GM18517 (cell line): ENCODE measurements at regions not wholly inside any gene's neighbourhood (a gene's known extent, or its start where the extent isn't known, plus 50 kb on each side); places are given as distances from the start of the nearest gene placed in this dataset.

Source experiments
- ATAC-seq: cut with Tn5 transposase; IDR thresholded peaks from one replicate; pipeline ENCODE4 v1.9.1; 2021; ENCODE audit warnings: mild to moderate bottlenecking, moderate library complexity; ENCODE audit not compliant: unreplicated experiment

DNA sequence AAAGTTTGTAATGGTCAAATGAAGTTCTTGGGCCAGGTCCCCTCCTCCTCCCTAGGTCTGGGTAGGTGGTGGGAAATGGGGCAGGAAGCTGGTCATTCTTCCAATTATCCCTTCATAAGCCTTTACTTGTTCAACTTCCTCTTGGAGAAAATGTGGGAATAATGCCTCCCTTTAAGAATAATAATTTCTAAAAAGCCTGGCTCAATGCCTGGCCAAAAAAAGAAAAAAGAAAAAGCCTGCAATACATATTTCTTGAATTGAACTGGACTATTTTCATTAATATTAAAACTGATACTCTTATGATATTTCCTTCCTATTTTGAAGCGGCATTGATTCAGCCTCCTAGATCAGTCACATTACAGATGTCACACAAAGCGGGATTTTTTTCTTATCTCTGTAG, 600.9 kb downstream of the CCDC171 start:
- ATAC-seq: no peak

DNA sequence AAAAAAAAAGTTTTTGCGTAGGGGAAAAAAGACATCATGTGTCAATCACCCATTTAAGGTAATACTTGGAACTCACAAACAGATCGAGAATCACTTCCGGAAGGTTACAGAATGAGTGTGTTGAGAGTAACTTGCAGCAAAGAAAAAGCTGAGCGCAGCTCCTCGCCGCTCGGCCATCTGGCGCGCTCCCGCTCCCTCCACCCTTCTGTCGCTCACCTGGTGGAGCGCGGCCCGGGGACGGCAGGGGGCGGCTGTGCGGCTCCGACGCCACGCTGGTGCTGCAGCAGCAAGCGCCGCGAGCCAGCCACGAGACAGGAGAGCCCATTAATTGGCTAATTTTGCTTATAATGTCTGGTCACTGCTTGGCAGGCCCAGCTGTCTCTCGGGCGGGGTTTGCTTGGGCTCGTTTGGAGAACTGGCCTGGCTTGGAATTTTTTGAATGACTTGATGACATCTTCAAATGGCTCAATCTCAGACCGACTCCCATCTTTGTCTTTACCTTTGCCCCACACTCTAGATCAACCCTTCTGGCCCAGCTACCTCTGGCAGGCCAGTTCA, 601.8 kb downstream of the CCDC171 start:
- ATAC-seq: no peak

DNA sequence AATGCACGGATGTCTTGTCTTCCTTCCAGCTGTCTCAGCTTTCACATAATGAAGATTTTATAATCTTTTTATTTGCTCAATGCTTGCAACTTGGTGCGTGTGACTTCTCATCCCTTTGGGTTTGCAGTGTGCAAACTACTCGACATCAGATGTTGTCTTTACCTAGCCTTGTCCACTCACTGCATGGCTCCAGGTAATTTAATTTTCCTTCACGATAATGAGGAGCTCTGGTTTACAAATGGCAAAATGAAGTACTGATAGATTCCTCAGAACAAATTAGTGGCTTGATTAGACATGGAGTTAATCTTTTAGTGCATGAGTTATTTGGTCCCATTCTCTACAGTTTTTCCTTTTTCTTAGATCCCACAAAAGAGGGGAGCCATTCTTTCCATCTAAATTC, 603.0 kb downstream of the CCDC171 start:
- ATAC-seq: no peak

DNA sequence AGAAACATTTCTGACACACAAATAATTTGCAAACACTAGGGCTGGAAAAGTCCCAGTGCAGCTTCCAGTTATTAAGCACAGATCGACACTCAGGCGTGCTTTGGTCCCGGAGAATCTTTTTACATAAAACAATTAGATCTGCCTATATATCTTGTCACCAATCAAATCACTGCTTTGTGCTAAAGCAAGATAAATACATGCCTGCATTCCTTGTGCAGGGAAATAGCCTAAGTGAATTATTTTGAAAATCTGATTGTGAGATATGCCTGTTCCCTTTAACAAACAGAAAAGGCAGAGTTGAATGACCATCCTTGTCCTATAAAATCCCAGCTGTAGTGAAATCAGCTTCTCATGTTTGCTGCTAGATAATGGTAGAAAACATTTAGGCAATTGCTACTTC, 604.4 kb downstream of the CCDC171 start:
- ATAC-seq: no peak

DNA sequence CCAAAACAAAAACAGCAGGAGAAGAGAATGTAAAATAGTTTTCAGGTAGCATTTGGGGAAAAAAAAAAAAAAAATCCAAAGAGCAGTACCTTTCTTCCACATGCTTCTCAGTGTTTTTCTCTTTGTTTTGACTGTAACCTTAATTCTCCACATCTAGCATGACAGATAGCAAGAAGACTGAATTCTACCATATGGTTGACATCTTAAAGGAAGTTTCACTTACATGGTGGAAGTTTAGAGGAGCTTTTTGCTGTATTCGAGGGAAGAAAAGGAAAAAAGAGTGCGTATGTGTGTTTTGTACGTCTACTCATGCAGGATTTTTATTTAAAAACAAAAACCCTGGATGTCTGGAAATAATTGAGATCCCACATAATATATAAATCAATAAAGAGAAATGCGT, 604.8 kb downstream of the CCDC171 start:
- no peak for ATAC-seq

DNA sequence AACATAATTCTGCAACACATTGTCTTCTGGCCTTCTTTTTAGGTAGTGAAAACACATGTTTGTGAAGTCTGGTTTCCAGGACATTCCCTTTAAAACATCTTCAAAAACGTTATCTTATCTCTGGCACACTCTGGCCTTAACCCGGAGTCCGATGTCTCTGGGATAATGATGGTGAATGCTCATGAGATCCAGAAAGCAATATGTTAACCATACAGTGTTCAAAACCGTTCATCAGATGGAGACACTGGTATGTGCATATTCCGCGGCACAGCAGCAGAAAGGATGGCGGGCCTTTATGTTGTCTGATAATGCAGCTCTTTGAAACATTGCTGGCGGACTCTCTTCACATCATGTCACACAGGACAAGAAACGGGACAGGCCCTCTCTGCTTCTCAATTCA, 605.2 kb downstream of the CCDC171 start:
- ATAC-seq: no peak

DNA sequence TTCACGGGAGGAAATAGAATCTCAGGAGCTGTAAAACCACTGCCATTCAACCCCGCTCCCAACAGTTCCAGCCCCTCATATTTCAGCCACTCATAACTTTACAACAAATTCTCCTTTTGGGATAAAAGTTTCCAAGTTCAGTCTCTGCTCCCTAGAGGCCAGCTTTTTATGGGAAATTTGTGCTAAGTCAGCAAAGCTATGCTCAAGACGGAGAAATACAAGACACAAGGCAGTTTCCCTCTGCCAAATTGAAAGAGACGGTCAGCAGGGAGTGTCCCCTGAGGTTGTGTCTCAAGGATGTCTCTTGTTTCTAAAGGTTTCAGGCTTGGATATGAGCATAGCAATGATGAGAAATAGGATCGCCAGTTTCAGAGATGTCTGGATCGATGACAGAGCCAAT, 608.6 kb downstream of the CCDC171 start:
- ATAC-seq: no peak

DNA sequence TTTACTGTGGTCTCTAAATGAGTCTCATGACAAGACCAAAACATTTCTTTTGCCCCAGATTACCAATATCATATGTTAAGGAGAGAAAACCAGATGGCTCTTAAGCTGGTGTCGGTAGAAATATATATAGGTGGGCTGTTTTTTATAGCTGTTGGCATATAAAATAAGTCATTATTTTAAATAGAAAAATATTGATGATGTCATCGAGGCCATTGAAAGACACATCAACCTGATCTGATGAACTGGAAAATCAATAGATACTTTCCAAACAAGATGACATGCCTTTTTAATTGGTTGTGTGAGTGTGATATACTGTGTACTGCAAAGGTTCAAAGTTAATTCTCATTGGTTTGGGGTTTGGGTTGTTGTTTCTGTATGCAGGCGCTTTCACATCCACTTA, 617.3 kb downstream of the CCDC171 start:
- no peak for ATAC-seq

DNA sequence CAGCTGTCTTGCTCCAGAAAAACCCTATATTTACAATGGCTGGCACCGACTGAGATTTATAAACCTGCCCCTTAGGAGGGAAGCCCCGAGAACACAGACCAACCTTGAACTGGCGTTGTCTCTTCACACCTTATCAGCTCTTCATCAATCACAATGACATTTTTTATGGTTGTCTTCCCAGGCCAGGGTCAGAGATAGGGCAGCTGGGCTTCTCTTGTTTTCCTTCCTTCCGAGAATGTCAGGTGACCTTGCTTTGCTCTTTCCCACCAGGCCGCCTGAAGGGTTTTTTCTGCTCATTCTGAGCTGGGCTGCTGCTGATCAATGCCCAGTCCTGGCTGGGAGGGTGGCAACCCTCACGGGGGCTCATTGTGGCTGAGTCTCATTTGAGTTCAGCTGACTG, 619.1 kb downstream of the CCDC171 start:
- ATAC-seq: no peak

DNA sequence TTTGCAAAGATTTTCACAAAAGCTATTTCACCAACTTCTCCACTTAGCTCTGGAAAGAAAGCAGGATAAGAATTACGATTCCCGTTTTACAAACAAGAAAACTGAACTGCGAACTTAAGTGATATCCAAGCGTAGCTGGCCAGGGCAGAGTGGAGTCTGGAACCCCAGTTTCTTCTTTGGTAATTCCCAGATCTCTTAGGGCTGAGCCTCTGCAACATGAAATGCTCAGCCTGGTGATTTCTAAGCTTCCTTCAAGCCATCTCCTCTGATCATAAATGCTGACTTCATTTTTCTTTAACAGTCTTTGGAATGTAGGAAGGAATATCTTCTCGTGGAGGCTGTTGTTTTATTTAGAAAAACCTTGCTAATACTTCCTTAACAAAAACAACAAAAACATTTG, 620.0 kb downstream of the CCDC171 start:
- ATAC-seq: no peak

DNA sequence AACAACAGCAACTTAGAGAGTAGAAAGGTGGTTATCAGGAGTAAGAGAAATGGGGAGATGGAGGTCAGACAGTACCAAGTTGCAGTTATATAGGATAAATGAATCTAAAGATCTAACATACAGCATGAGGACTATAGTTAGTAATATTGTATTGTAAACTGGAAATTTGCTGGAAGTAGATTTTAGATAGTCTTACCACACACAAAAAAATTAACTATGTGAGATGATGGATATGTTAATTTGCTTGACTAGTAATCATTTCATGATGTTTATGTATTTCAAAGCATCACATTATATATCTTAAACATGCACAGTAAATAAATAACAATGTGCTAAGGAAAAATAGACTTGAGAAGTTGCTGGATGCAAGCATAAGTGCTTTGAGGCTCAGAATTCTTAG, 622.1 kb downstream of the CCDC171 start:
- ATAC-seq: no peak

DNA sequence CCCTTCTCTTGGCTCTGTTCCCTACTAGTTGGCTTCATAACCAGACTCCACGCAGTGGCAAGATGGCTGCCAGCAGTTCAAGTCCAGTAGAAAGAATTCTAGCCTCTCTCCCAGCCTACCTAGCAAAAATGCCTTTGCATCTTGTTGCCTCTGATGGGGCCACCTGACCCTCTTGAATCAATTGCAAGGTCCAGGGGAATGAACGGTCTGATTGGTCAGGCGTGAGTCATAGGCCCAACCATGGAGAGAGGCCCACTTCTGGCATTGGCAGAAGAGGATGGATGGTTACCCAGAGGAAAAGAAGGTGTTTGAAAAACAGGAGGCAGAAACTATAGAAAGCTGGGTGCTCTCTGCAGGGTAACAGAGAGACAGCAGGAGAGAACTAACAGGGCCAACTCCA, 622.6 kb downstream of the CCDC171 start:
- no peak for ATAC-seq

DNA sequence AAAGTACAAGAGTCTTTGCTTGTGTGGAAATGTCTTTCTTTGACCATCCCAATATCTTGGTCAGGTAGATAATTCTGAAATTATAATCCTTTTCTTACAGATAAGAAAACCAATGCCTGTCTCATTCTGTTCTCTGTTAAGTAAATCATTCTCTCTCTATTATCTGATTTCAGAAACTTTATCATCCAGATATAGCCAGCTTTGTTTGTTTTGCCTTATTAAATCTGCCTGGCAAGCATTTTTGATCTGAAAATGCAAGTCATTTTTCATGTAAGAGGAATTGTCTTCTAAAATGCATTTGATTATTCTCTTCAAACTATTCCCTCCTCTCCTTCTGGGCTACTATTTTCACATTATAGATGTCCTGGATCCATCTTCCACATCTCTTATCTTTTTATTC, 625.5 kb downstream of the CCDC171 start:
- no peak for ATAC-seq

DNA sequence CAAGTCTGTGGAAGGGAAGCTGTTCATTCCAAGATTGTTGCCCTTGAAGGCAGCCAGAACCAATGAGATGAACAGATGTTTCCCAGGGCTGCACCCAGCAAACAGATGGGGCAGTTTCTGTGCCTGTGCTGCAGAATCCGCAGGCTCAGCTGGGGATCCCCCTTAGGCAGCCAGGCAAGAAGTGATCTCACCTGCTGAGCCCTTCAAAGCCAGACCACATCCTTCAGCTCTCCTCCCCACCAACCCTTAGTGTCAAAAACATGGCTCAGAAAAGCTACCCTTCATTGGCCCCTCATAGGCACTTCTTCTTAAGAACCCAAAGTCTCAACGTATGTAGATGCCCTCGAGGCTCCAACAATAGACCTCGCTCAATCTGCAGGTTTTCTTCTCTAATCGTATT, 626.7 kb downstream of the CCDC171 start:
- ATAC-seq: no peak

DNA sequence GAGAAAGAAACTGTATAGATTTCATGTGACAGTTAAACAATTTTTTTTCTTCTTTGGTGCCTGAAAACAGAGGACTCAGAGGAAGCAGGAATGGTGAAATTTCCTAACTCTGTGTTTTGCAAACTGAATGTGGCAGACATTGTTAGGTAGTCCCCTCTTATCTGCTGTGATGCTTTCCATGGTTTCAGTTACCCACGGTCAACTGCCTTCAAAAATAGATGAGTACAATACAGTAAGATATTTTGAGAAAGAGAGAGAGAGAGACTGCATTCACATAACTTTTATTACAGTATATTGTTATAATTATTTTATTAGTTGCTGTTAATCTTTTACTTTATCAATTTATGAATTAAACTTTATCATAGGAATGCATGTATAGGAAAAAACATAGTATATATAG, 627.2 kb downstream of the CCDC171 start:
- ATAC-seq: no peak

DNA sequence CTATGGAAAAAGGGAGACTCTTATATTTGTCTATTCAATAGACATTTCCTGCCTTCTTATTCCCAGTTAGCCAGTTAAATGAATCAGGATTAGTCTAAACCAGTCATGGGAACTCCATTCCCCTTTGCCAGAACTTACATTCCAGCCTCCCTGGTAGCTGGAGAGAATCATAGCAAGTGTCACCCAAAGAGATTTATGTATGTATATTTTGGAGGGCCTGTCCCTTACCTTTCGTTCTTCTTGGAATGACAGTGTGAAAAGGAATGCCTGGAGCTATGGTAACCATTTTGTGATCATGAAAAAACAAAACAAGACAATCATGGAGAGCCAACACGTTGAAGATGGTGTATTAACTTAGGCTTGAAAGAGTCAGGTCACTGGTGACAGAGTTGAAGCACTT, 627.7 kb downstream of the CCDC171 start:
- ATAC-seq: no peak

DNA sequence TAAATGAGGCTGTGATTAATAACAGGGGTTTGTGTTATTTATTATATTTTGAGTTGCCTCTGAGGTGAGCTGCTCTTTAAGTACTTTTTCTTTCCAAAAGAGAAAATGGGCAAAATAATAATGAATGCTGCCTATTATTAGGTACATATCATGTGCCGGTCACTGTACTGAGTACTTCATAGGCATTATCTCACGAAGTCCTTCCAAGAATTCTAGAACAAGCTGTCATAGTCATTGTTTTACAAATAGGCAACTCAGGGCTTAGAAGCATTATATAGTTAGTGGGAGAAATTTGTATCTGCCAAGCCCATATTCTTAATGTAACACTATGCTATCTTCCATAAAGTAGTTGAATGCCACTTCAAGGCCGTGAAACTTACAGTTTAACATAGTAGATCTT, 628.7 kb downstream of the CCDC171 start:
- no peak for ATAC-seq

DNA sequence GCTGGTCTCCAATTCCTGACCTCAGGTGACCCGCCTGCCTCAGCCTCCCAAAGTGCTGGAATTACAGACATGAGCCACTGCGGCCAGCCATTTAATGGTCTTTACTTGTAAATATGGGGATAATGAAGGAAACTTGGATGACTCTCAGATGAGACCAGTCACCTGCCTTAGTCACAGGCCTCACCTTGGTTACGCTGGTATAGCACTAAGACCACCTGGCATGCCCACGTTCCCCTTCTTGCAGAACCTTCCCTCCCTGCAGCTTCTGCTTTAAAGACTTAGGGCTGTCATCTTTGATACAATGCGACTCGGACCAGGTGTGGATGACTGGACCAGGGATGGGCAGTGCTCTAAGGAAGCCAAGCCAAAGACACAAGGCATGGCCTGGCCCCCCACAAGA, 629.9 kb downstream of the CCDC171 start:
- no peak for ATAC-seq

DNA sequence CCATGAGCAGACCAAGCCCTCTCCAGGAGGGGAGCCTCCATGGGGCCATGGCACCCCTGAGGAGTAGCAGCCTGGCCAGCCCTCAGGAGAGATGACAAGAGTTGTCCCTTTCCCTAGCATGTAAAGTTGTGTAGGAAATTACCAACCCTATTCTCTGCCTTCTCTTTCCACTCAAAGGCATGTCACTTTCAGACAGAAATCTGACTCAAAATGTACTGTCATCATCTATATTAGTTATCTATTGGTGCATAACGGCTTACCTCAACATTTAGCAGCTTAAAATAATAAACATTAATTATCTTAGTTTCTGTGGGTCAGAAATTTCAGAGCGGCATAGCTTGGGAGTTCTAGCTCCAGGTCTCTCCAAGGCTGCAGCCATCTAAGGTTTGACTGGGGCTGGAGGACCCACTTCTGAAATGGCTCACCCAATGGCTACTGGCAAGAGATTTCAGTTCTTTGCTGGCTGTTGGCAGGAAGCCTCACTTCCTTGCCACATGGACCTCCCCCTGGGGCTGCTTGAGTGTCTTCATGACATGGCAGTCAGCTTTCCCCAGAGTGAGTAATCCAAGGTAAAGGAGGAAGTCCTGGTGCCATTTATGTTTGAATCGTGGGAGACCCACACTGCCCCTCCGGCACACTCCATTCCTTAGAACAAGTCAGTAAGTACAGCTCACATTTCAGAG, 632.3 kb downstream of the CCDC171 start:
- no peak for ATAC-seq

DNA sequence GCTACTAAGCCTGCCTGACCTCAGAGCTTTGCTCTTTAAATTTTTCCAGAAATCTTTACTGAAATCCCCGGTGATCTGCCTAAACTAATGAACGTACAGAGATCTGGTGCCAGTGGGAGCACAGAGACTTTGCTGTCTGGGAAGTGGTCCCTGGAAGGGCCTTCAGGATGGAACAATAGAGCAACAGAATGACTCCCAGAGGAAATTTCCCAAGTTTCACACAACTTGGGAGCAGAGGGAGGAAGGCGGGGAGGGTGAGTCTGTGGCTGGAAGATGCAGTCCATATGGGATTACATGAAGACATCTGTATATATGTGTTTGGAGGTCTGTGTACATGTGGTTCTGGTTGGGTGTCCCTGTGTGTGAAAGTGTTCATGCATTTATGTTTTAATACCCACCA, 638.3 kb downstream of the CCDC171 start:
- no peak for ATAC-seq

DNA sequence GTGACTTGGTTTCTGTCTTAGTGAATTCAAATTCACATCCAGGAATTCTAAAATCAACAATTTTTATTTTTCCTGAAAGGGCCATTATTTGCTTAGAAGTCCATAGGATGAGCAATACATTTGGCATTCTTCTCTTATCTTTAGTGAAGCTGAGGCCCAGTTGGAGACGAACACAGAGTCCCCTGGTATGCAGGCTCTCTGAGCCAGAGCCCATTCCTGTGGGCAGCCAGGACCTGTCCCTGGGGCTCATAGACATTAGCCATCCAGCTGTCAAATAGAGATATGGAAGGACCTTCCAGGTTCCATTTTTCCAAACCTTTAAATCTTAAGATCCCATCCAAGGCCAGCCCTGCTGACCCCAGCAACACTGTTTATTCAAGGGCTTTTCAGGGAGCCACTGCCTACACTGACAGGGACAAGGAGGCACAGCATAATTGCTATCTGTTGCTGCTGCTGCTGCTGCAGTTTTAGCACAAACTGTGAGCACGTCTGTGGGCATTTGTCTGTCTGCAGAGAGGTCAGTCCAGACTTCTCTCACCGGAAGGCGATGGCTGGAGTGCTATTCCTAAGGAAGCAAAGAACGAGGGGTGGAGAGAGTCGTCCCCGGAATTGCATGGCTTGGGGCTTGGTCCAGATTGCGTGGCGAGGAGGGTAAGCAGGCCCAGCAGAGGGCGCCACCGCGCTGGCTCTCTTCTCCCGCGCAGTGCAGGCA, 639.0 kb downstream of the CCDC171 start:
- ATAC-seq: no peak

DNA sequence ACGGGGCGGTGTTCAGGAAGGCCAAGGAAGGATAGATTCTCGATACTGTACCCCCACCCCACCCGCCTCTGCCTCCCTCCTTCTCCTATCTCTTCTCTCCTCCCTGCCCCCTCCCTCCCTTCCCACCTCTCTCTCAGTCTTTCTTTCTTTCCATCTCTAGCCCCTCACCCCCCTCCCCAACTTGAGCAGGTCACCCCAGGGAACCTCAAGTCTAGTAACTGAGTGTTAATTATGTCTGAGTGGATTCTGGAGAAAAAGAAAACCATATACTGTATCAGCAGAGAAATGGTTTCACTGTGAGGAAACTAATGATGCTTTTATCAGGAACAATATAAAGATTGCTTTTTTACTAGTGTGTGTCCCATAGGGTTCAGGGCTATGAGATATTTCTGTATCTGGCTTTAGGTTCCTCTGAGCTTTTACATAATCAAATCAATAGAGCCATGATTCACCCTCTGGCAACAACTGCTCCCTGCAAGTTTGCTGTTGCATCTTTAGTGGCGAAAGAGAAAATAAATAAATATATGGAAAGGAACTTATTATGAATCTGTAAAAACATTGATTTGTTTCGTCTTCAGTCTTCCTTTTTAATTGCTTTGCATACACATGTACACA, 639.7 kb downstream of the CCDC171 start:
- no peak for ATAC-seq
